COLO829 (cell line): ENCODE measurements at regions not wholly inside any gene's neighbourhood (a gene's known extent, or its start where the extent isn't known, plus 50 kb on each side); places are given as distances from the start of the nearest gene placed in this dataset.
"Not testable (repeated sequence)": the region's sequence is repeated elsewhere in the genome, so short reads cannot be mapped to it uniquely, and the experiment has no call there.

ENCODE experiments used
- DNase-seq: peaks from one replicate; pipeline ENCODE4 v3.0.0; 2012; ENCODE audit warnings: low spot score

- no peak for DNase-seq
Observed at GRCh38 chr5:118552146-118552545, 436.2 kb downstream of the DTWD2 start.

- no peak for DNase-seq
Observed at GRCh38 chr5:118551716-118552115, 436.6 kb downstream of the DTWD2 start.

- DNase-seq = no peak
Observed at GRCh38 chr5:118551031-118551430, 437.3 kb downstream of the DTWD2 start.

GRCh38 chr5:118548761-118549720, 439.3 kb downstream of the DTWD2 start:
- DNase-seq = no peak

GRCh38 chr5:118545470-118545869, 442.9 kb downstream of the DTWD2 start:
- no peak for DNase-seq

- no peak for DNase-seq
Observed at GRCh38 chr5:118544887-118545449, 443.4 kb downstream of the DTWD2 start.

GRCh38 chr5:118533923-118534322, 454.4 kb downstream of the DTWD2 start:
- DNase-seq = no peak

- DNase-seq = no peak
Observed at GRCh38 chr5:118533156-118533555, 455.2 kb downstream of the DTWD2 start.

- no peak for DNase-seq
Observed at GRCh38 chr5:118531276-118531675, 457.1 kb downstream of the DTWD2 start.

- DNase-seq = no peak
Observed at GRCh38 chr5:118529361-118530144, 458.8 kb downstream of the DTWD2 start.

- no peak for DNase-seq
Observed at GRCh38 chr5:118522626-118523025, 465.7 kb downstream of the DTWD2 start.

GRCh38 chr5:118520771-118521415, 467.5 kb downstream of the DTWD2 start:
- no peak for DNase-seq

GRCh38 chr5:118519466-118519865, 468.9 kb downstream of the DTWD2 start:
- no peak for DNase-seq

GRCh38 chr5:118518720-118519119, 469.6 kb downstream of the DTWD2 start:
- DNase-seq = no peak

- DNase-seq = no peak
Observed at GRCh38 chr5:118511846-118512245, 476.5 kb downstream of the DTWD2 start.

- no peak for DNase-seq
Observed at GRCh38 chr5:118506217-118506852, 482.0 kb downstream of the DTWD2 start.

- not testable (repeated sequence) for DNase-seq
Observed at GRCh38 chr5:118502232-118502631, 486.1 kb downstream of the DTWD2 start.

GRCh38 chr5:118491351-118491750, 497.0 kb downstream of the DTWD2 start:
- DNase-seq = no peak

GRCh38 chr5:118486647-118487225, 501.6 kb downstream of the DTWD2 start:
- DNase-seq = no peak

GRCh38 chr5:118479285-118479684, 509.1 kb downstream of the DTWD2 start:
- DNase-seq = no peak

- no peak for DNase-seq
Observed at GRCh38 chr5:118478852-118479251, 509.5 kb downstream of the DTWD2 start.
